GM19452 (cell line): ENCODE measurements at regions not wholly inside any gene's neighbourhood (a gene's known extent, or its start where the extent isn't known, plus 50 kb on each side); places are given as distances from the start of the nearest gene placed in this dataset.

Experiments
- ATAC-seq: cut with Tn5 transposase; IDR thresholded peaks from one replicate; pipeline ENCODE4 v1.9.1; 2021; ENCODE audit not compliant: unreplicated experiment

- ATAC-seq = no peak
Measured at GRCh38 chr18:45373286-45373880, 241.9 kb upstream of the SLC14A2 start.

- no peak for ATAC-seq
Measured at GRCh38 chr18:45374236-45374635, 241.0 kb upstream of the SLC14A2 start.

- ATAC-seq = no peak
Measured at GRCh38 chr18:45374878-45375630, 240.2 kb upstream of the SLC14A2 start.

- ATAC-seq = no peak
Measured at GRCh38 chr18:45376193-45376592, 239.1 kb upstream of the SLC14A2 start.

GRCh38 chr18:45378308-45378707, 237.0 kb upstream of the SLC14A2 start:
- ATAC-seq = no peak

GRCh38 chr18:45378933-45379332, 236.3 kb upstream of the SLC14A2 start:
- no peak for ATAC-seq

GRCh38 chr18:45379903-45380302, 235.4 kb upstream of the SLC14A2 start:
- peak; percentile 72 for ATAC-seq

- no peak for ATAC-seq
Measured at GRCh38 chr18:45381282-45381681, 234.0 kb upstream of the SLC14A2 start.

GRCh38 chr18:45383228-45383627, 232.0 kb upstream of the SLC14A2 start:
- no peak for ATAC-seq

GRCh38 chr18:45384137-45384961, 230.9 kb upstream of the SLC14A2 start:
- ATAC-seq = no peak

- ATAC-seq = no peak
Measured at GRCh38 chr18:45384962-45385315, 230.3 kb upstream of the SLC14A2 start.

GRCh38 chr18:45386041-45386655, 229.1 kb upstream of the SLC14A2 start:
- no peak for ATAC-seq

- no peak for ATAC-seq
Measured at GRCh38 chr18:45387229-45387628, 228.0 kb upstream of the SLC14A2 start.

GRCh38 chr18:45398448-45398847, 216.8 kb upstream of the SLC14A2 start:
- no peak for ATAC-seq

- no peak for ATAC-seq
Measured at GRCh38 chr18:45399146-45399545, 216.1 kb upstream of the SLC14A2 start.

GRCh38 chr18:45399643-45400042, 215.6 kb upstream of the SLC14A2 start:
- no peak for ATAC-seq

- ATAC-seq = no peak
Measured at GRCh38 chr18:45402485-45403056, 212.7 kb upstream of the SLC14A2 start.

- ATAC-seq = no peak
Measured at GRCh38 chr18:45403341-45404049, 211.8 kb upstream of the SLC14A2 start.

GRCh38 chr18:45408218-45408617, 207.1 kb upstream of the SLC14A2 start:
- no peak for ATAC-seq

- ATAC-seq = no peak
Measured at GRCh38 chr18:45409971-45410370, 205.3 kb upstream of the SLC14A2 start.

GRCh38 chr18:45412577-45412976, 202.7 kb upstream of the SLC14A2 start:
- peak; percentile 60 for ATAC-seq
